Natural killer cell (primary cell): ENCODE measurements at regions not wholly inside any gene's neighbourhood (a gene's known extent, or its start where the extent isn't known, plus 50 kb on each side); places are given as distances from the start of the nearest gene placed in this dataset.

Source experiments
- ATAC-seq, 3 donors: fragments of 150-1000 bp in 2 of 3; fragments of 200-7000 bp in 1 of 3; cut with Tn5 transposase; 1 replicate in 1 of 3; 2 replicates in 2 of 3; pipeline ENCODE4 v1.10.0; 2021; ENCODE audit warnings: mild to moderate bottlenecking in 2 of 3, moderate library complexity in 2 of 3
- DNase-seq, 2 donors: peaks; one replicate each; pipeline versions ENCODE4 v3.0.0 to v3.0.0-alpha.2; 2013 to 2021; ENCODE audit warnings: mixed read lengths in 1 of 2
- H3K27ac ChIP-seq: one replicate; pipeline ENCODE4 v1.5.1; 2013; ENCODE audit warnings: mild to moderate bottlenecking, low read length
- H3K27me3 ChIP-seq: one replicate; pipeline ENCODE4 v1.6.1; 2013; ENCODE audit warnings: low read length; ENCODE audit not compliant: control insufficient read depth, insufficient read depth
- H3K36me3 ChIP-seq: one replicate; pipeline ENCODE4 v1.6.1; 2013; ENCODE audit warnings: low read length; ENCODE audit not compliant: control insufficient read depth, insufficient read depth
- H3K4me1 ChIP-seq: one replicate; pipeline ENCODE4 v1.6.1; 2013; ENCODE audit warnings: low read length; ENCODE audit not compliant: control insufficient read depth, insufficient read depth
- H3K4me3 ChIP-seq: one replicate; pipeline ENCODE4 v1.5.1; 2013; ENCODE audit warnings: low read length
- H3K9me3 ChIP-seq: one replicate; pipeline ENCODE4 v1.6.1; 2013; ENCODE audit warnings: low read length; ENCODE audit not compliant: control insufficient read depth, insufficient read depth
- H3K27ac Mint-ChIP-seq, 2 donors: one replicate each; pipeline ENCODE4 v1.8.0; 2022; ENCODE audit warnings: mild to moderate bottlenecking in 2 of 2, mixed read lengths in 2 of 2, moderate library complexity in 1 of 2
- H3K27me3 Mint-ChIP-seq, 2 donors: one replicate each; pipeline ENCODE4 v1.8.0; 2022; ENCODE audit warnings: low read depth in 2 of 2, mixed read lengths in 2 of 2
- H3K36me3 Mint-ChIP-seq: one replicate; pipeline ENCODE4 v1.8.0; 2022; ENCODE audit warnings: mixed read lengths
- H3K4me1 Mint-ChIP-seq, 2 donors: one replicate each; pipeline ENCODE4 v1.8.0; 2022; ENCODE audit warnings: mixed read lengths in 2 of 2
- H3K4me3 Mint-ChIP-seq: one replicate; pipeline ENCODE4 v1.8.0; 2022; ENCODE audit warnings: mild to moderate bottlenecking, moderate library complexity, mixed read lengths
- H3K9me3 Mint-ChIP-seq, 2 donors: one replicate each; pipeline ENCODE4 v1.8.0; 2022; ENCODE audit warnings: mixed read lengths in 2 of 2
- WGBS: methylation state at CpG from one replicate; pipeline ENCODE4 v1.1.7; 2013; ENCODE audit warnings: missing lambda C conversion rate; ENCODE audit not compliant: insufficient coverage; 5-methylcytosine and 5-hydroxymethylcytosine counted together
- intact Hi-C: fragments of 100-400 bp; cut with micrococcal nuclease; formaldehyde crosslinking; loops from one replicate; pipeline ENCODE4 v1.14.2; 2022
- TF ChIP-seq, protein P1 (sequence below): fragments of 200-600 bp; IDR thresholded peaks from one replicate; pipeline ENCODE4 v1.8.0; 2022; ENCODE audit warnings: antibody characterized with exemption

- H3K4me1 Mint-ChIP-seq = no peaks in the 10 kb centered on the region
- 76% methylated on average over 2 of the region's 3 CpGs for WGBS
- ATAC-seq (no peak), DNase-seq (no peak)
- H3K27ac Mint-ChIP-seq = no peak overlapping the region
- intact Hi-C loops = no loop called here
- H3K27ac ChIP-seq = no peak overlapping the region
- no peaks in the 10 kb centered on the region for H3K9me3 ChIP-seq
- no peaks in the 10 kb centered on the region for H3K27me3 ChIP-seq
- peaks cover 7% of the 10 kb centered on the region in 2 donors for H3K27me3 Mint-ChIP-seq
- no peaks in the 10 kb centered on the region for H3K36me3 Mint-ChIP-seq
- no peak overlapping the region for H3K4me3 ChIP-seq
- H3K36me3 ChIP-seq = no peaks in the 10 kb centered on the region
- H3K4me1 ChIP-seq = peaks cover 4% of the 10 kb centered on the region
- H3K4me3 Mint-ChIP-seq = no peak overlapping the region
- H3K9me3 Mint-ChIP-seq = no peaks in the 10 kb centered on the region
- TF ChIP-seq, protein P1, sequence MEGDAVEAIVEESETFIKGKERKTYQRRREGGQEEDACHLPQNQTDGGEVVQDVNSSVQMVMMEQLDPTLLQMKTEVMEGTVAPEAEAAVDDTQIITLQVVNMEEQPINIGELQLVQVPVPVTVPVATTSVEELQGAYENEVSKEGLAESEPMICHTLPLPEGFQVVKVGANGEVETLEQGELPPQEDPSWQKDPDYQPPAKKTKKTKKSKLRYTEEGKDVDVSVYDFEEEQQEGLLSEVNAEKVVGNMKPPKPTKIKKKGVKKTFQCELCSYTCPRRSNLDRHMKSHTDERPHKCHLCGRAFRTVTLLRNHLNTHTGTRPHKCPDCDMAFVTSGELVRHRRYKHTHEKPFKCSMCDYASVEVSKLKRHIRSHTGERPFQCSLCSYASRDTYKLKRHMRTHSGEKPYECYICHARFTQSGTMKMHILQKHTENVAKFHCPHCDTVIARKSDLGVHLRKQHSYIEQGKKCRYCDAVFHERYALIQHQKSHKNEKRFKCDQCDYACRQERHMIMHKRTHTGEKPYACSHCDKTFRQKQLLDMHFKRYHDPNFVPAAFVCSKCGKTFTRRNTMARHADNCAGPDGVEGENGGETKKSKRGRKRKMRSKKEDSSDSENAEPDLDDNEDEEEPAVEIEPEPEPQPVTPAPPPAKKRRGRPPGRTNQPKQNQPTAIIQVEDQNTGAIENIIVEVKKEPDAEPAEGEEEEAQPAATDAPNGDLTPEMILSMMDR = no peak
Observed at GRCh38 chr19:30895946-30896345, 453.3 kb downstream of the TSHZ3 start.

DNA sequence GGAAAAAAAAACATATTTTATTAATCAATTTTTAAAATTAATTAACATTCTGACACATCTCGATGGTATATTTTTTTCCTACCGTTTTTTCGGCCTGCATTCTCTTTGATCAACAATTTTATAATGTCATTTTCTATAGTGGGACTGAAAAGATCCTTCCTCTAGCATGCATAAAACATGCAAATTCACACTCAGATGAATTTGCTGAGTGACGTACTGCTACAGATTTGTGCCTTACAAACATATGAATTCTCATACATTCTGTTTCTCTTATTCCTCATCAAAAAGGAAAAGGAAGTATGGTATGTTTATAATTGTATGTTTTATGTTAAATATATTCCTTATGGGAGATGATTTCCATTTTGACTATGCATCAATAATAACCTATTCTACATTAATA, 458.2 kb downstream of the TSHZ3 start:
- H3K27me3 ChIP-seq = no peaks in the 10 kb centered on the region
- Mint-ChIP-seq H3K4me3 (no peak overlapping the region), H3K4me1 (no peaks in the 10 kb centered on the region), H3K36me3 (no peaks in the 10 kb centered on the region), H3K27ac (no peak overlapping the region), H3K27me3 (peaks cover 10 to 15% of the 10 kb centered on the region in 2 donors), H3K9me3 (no peaks in the 10 kb centered on the region)
- TF ChIP-seq, protein P1 = no peak
- DNase-seq = no peak
- H3K4me1 ChIP-seq = peaks cover 4% of the 10 kb centered on the region
- no peaks in the 10 kb centered on the region for H3K9me3 ChIP-seq
- H3K27ac ChIP-seq = no peak overlapping the region
- intact Hi-C loops = no loop called here
- ATAC-seq = no peak
- no CpG with 5 or more reads among the region's 4 CpGs for WGBS
- H3K4me3 ChIP-seq = no peak overlapping the region
- H3K36me3 ChIP-seq = no peaks in the 10 kb centered on the region

- Mint-ChIP-seq H3K36me3 (no peaks in the 10 kb centered on the region), H3K4me3 (no peak overlapping the region), H3K27ac (no peak overlapping the region), H3K27me3 (peaks cover 10 to 15% of the 10 kb centered on the region in 2 donors), H3K4me1 (no peaks in the 10 kb centered on the region), H3K9me3 (no peaks in the 10 kb centered on the region)
- Histone ChIP-seq H3K27ac (no peak overlapping the region), H3K36me3 (no peaks in the 10 kb centered on the region), H3K4me1 (peaks cover 4% of the 10 kb centered on the region), H3K9me3 (no peaks in the 10 kb centered on the region), H3K27me3 (no peaks in the 10 kb centered on the region), H3K4me3 (no peak overlapping the region)
- no peak for ATAC-seq
- intact Hi-C loops = no loop called here
- no peak for DNase-seq
- TF ChIP-seq, protein P1 = no peak
- 46% methylated on average over 2 of the region's 2 CpGs for WGBS
Observed at GRCh38 chr19:30890033-30890432, 459.2 kb downstream of the TSHZ3 start.

- Mint-ChIP-seq H3K9me3 (no peaks in the 10 kb centered on the region), H3K4me1 (no peaks in the 10 kb centered on the region), H3K4me3 (no peak overlapping the region), H3K36me3 (no peaks in the 10 kb centered on the region), H3K27ac (no peak overlapping the region), H3K27me3 (peaks cover 8 to 10% of the 10 kb centered on the region in 2 donors)
- no peak overlapping the region for H3K4me3 ChIP-seq
- peaks cover 3% of the 10 kb centered on the region for H3K9me3 ChIP-seq
- DNase-seq (no peak), ATAC-seq (no peak)
- 100% methylated on average over 1 of the region's 2 CpGs for WGBS
- intact Hi-C loops = no loop called here
- no peak overlapping the region for H3K27ac ChIP-seq
- H3K27me3 ChIP-seq = no peaks in the 10 kb centered on the region
- TF ChIP-seq, protein P1 = no peak
- peaks cover 4% of the 10 kb centered on the region for H3K4me1 ChIP-seq
- no peaks in the 10 kb centered on the region for H3K36me3 ChIP-seq
Observed at GRCh38 chr19:30888937-30889336, 460.3 kb downstream of the TSHZ3 start.
